AG04450 (cell line): ENCODE measurements at regions not wholly inside any gene's neighbourhood (a gene's known extent, or its start where the extent isn't known, plus 50 kb on each side); places are given as distances from the start of the nearest gene placed in this dataset.

Experiments used
- CTCF ChIA-PET: fragments of 300-600, 350-600 bp; formaldehyde crosslinking; extraction: SDS; loops from one replicate; lab custom pipeline; 2022; ENCODE audit warnings: antibody characterized with exemption, inconsistent platforms; lab: Charles Lee
- POLR2A ChIA-PET: fragments of 350-600 bp; formaldehyde crosslinking; extraction: SDS; loops from one replicate; lab custom pipeline; 2021; ENCODE audit warnings: antibody characterized with exemption, inconsistent platforms; lab: Yijun Ruan, JAX
- DNase-seq: peaks from one replicate; pipeline ENCODE4 v3.0.0-alpha.2; 2011; ENCODE audit warnings: low read depth, low spot score
- H3K27ac ChIP-seq: one replicate; pipeline ENCODE4 v1.5.1; 2012; ENCODE audit warnings: low read depth, low read length, control low read depth
- H3K27me3 ChIP-seq: one replicate; pipeline ENCODE4 v1.6.0; 2012; ENCODE audit warnings: low read length; ENCODE audit not compliant: control insufficient read depth, insufficient read depth
- H3K4me3 ChIP-seq: 2 replicates; pipeline ENCODE4 v1.5.1; 2011; ENCODE audit warnings: mild to moderate bottlenecking, low read depth, low read length, control low read depth
- H3K9me3 ChIP-seq: 2 replicates; pipeline ENCODE4 v1.5.1; 2012; ENCODE audit warnings: low read length; ENCODE audit not compliant: control insufficient read depth, insufficient read depth
- CTCF ChIP-seq: IDR thresholded peaks from 2 replicates; pipeline ENCODE4 v1.5.1; 2011; ENCODE audit warnings: low read depth, low read length, control low read depth, inconsistent platforms

DNA sequence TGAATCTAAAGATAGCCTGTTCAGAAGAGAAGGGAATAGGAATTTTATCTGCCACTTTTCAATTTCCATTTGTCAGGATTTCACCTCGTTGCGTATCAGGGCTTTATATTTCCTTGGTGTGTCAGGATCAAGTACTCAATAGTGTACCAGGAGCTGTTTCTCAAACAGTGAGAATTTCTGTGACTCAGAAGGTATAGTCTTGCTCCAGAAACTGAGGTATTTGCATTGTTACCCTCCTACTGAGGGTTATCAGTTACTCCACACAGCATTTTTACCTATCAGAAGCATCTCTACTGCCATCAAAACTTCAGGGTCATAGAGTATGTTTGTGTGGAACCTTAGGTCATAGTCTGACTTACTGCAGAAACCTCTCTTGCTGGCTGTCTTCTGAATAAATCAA is 271.7 kb upstream of the EDNRB start:
- H3K27ac ChIP-seq, result no peak overlapping the region
- CTCF ChIA-PET, result no interaction called here
- H3K4me3 ChIP-seq, result no peak overlapping the region
- no peaks in the 10 kb centered on the region for H3K27me3 ChIP-seq
- POLR2A ChIA-PET, result no interaction called here
- no peak for DNase-seq
- no peak for TF ChIP-seq CTCF
- no peaks in the 10 kb centered on the region for H3K9me3 ChIP-seq

DNA sequence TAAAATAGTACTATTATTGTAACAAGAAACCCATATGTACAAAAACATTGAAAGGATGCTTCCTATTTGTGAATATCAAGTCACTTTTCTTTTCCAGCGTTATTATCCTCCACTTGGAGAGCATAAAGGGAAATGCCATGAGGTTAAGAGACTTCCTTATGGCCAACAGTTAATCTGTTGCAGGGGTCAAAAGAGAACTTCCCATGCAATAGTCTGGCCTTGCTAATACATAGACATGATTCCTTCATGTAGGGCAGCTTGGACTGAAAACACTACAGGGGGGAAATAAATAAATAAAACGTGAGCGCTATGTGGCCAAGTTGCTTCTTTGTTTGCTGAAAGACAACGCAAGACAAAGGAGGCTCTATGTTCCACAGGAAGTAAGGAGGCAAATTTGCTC is 269.1 kb upstream of the EDNRB start:
- H3K4me3 ChIP-seq, result no peak overlapping the region
- no peak for DNase-seq
- H3K9me3 ChIP-seq, result no peaks in the 10 kb centered on the region
- ChIA-PET CTCF (no interaction called here), POLR2A (no interaction called here)
- no peaks in the 10 kb centered on the region for H3K27me3 ChIP-seq
- TF ChIP-seq CTCF, result no peak
- no peak overlapping the region for H3K27ac ChIP-seq

GRCh38 chr13:78185700-78186099 is 267.1 kb upstream of the EDNRB start:
- H3K27me3 ChIP-seq, result no peaks in the 10 kb centered on the region
- no peak overlapping the region for H3K27ac ChIP-seq
- ChIA-PET POLR2A (no interaction called here), CTCF (no interaction called here)
- H3K4me3 ChIP-seq, result no peak overlapping the region
- DNase-seq, result no peak
- no peaks in the 10 kb centered on the region for H3K9me3 ChIP-seq
- TF ChIP-seq CTCF, result no peak

DNA sequence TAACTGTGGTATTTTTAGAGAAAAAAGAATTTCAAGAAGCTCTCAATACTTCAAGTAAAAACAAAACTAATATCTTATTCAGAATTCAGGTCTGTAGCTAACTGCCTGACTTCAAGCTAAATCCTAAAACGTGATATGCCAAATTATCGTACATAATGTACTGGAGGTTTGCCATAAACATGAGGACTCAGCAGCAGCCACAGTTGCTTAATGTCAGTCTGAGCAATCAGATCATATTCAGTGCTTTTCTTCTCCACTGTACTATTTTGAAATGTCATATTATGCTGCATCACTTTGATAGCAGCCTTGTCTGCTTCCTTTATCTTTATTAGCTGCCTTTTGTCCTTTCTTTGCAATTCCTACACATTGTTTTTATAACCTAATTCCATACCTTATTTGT is 265.1 kb upstream of the EDNRB start:
- TF ChIP-seq CTCF, result no peak
- ChIA-PET POLR2A (no interaction called here), CTCF (interaction anchor here (0.6 kb wide), 1 partner anchor 47 kb away, joined by 9 read pairs; no protein-coding TSS in a partner anchor)
- no peaks in the 10 kb centered on the region for H3K9me3 ChIP-seq
- no peaks in the 10 kb centered on the region for H3K27me3 ChIP-seq
- no peak overlapping the region for H3K27ac ChIP-seq
- no peak for DNase-seq
- H3K4me3 ChIP-seq, result no peak overlapping the region

DNA sequence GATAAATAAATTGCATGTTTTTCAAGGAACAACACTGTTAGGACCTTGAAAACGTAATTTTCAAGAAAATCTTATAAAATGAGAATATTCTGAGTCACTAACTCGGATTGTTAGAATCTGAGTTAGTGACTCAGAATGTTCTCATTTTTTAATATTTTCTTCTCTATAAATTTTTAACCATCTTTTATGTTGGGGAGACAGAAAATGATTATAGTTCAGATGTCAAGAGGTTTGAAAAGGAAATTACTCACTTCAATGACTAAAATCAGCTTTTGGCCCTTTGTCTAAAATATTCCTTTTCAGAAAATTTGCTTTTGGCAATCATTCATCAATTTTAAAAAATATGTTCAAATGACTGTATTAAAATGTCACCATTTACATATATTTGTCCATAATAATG is 264.2 kb upstream of the EDNRB start:
- no peak overlapping the region for H3K27ac ChIP-seq
- ChIA-PET CTCF (no interaction called here), POLR2A (no interaction called here)
- no peak for DNase-seq
- no peaks in the 10 kb centered on the region for H3K27me3 ChIP-seq
- TF ChIP-seq CTCF, result no peak
- no peaks in the 10 kb centered on the region for H3K9me3 ChIP-seq
- no peak overlapping the region for H3K4me3 ChIP-seq
